ENCODE measurements at regions not wholly inside any gene's neighbourhood (a gene's known extent, or its start where the extent isn't known, plus 50 kb on each side); places are given as distances from the start of the nearest gene placed in this dataset.

DNA sequence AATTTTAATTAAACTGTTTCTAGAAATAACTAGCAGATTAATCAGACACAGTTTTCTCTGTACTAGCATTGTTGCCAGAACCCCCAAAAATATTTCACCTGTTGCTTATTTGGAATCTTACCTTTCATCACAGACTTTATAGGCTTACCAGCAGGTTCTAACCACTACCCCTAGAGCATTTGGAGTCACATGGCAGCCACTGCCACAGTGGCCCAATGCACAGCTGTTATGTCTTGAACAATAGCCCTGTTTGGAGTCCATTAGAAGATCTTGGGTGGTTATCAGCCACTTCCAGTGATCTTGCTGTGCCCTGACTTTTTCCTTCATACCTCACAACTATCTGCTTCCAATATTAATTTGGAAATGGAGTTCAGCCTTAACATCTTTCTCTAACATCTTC lies 186.2 kb upstream of the TANK start:
- Histone ChIP-seq H3K4me1 (ENCODE audit: control insufficient read depth in 2 of 2, insufficient read depth in 2 of 2, low read length in 2 of 2) (no peaks in the 10 kb centered on the region), H3K4me2 (replicated peaks; ENCODE audit: low read depth, low read length, poor library complexity, severe bottlenecking) (no peak overlapping the region), H3K27ac (ENCODE audit: low read length in 2 of 2) (no peak overlapping the region), H4K20me1 (ENCODE audit: control insufficient read depth, insufficient read depth, low read length, poor library complexity, severe bottlenecking) (no peaks in the 10 kb centered on the region), H3K4me3 (ENCODE audit: control extremely low read depth in 1 of 5, extremely low read depth in 1 of 5, insufficient read depth in 1 of 5, low read depth in 2 of 5, low read length in 4 of 5) (no peak overlapping the region), H3K36me3 (replicated peaks in 1 of 2; ENCODE audit: control extremely low read depth in 1 of 2, control insufficient read depth in 1 of 2, extremely low read depth in 1 of 2, insufficient read depth in 2 of 2, low read length in 1 of 2) (no peaks in the 10 kb centered on the region), H2AFZ (ENCODE audit: insufficient read depth, low read depth, low read length, poor library complexity, severe bottlenecking) (no peak overlapping the region), H3K79me2 (ENCODE audit: control insufficient read depth, insufficient read depth, low read length) (no peaks in the 10 kb centered on the region), H3K27me3 (replicated peaks in 1 of 4; ENCODE audit: control extremely low read depth in 1 of 4, control insufficient read depth in 3 of 4, insufficient read depth in 4 of 4, low read length in 3 of 4) (peaks cover 0 to 6% (median 0%) of the 10 kb centered on the region in 4 experiments), H3K9me3 (ENCODE audit: control extremely low read depth in 1 of 3, control insufficient read depth in 2 of 3, insufficient read depth in 1 of 3, low read length in 2 of 3) (peaks cover 0 to 1% (median 0%) of the 10 kb centered on the region in 3 donors), H3K9ac (ENCODE audit: low read length) (no peak overlapping the region)
- Mint-ChIP-seq H3K9me3 (ENCODE audit: insufficient read depth) (no peaks in the 10 kb centered on the region), H3K27me3 (peaks cover 15% of the 10 kb centered on the region), H3K4me3 (no peak overlapping the region), H3K27ac (no peak overlapping the region), H3K4me1 (no peaks in the 10 kb centered on the region)
- intact Hi-C loops (cut with micrococcal nuclease) = no loop called here
- DNase-seq (no peak), ATAC-seq (ENCODE audit: low read depth) (no peak)
- POLR2A ChIA-PET = no interaction called here
- TF ChIP-seq EZH2 (IDR thresholded peaks at IDR 0.05; ENCODE audit: borderline replicate concordance, insufficient read depth, low read depth, low read length, poor library complexity, severe bottlenecking) = no peak
- TF ChIP-seq, protein P1, sequence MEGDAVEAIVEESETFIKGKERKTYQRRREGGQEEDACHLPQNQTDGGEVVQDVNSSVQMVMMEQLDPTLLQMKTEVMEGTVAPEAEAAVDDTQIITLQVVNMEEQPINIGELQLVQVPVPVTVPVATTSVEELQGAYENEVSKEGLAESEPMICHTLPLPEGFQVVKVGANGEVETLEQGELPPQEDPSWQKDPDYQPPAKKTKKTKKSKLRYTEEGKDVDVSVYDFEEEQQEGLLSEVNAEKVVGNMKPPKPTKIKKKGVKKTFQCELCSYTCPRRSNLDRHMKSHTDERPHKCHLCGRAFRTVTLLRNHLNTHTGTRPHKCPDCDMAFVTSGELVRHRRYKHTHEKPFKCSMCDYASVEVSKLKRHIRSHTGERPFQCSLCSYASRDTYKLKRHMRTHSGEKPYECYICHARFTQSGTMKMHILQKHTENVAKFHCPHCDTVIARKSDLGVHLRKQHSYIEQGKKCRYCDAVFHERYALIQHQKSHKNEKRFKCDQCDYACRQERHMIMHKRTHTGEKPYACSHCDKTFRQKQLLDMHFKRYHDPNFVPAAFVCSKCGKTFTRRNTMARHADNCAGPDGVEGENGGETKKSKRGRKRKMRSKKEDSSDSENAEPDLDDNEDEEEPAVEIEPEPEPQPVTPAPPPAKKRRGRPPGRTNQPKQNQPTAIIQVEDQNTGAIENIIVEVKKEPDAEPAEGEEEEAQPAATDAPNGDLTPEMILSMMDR (IDR thresholded peaks at IDR 0.05) = no peak
- CTCF ChIA-PET = no interaction called here

DNA sequence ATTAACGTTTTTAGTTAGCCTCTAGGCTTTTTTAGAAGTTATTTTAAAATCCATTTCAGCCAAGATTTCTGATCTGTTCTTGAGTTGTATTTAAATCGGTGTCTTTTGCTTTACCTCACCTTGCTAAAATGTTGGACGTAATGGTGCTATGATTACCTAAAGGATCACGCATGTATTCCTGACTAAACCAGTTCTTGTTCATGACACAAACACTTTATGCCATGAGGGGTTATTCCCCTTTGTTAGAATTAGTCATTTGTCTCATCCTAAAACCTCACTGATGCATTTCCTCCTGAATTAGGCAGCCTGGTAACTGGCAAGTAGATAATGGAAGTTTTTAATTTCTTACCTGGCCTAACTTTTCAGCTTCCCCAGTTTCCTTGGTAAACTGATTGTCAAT lies 185.4 kb upstream of the TANK start:
- H3K4me1 ChIP-seq (ENCODE audit: control insufficient read depth in 2 of 2, insufficient read depth in 2 of 2, low read length in 2 of 2) = no peaks in the 10 kb centered on the region
- no peak overlapping the region for H3K4me3 ChIP-seq (ENCODE audit: control extremely low read depth in 1 of 5, extremely low read depth in 1 of 5, insufficient read depth in 1 of 5, low read depth in 2 of 5, low read length in 4 of 5)
- no peak overlapping the region for H3K27ac ChIP-seq (ENCODE audit: low read length in 2 of 2)
- Mint-ChIP-seq H3K4me3 (no peak overlapping the region), H3K27ac (no peak overlapping the region), H3K27me3 (peaks cover 16% of the 10 kb centered on the region), H3K4me1 (no peaks in the 10 kb centered on the region), H3K9me3 (ENCODE audit: insufficient read depth) (no peaks in the 10 kb centered on the region)
- H3K79me2 ChIP-seq (ENCODE audit: control insufficient read depth, insufficient read depth, low read length) = no peaks in the 10 kb centered on the region
- no peak overlapping the region for H3K9ac ChIP-seq (ENCODE audit: low read length)
- H2AFZ ChIP-seq (ENCODE audit: insufficient read depth, low read depth, low read length, poor library complexity, severe bottlenecking) = no peak overlapping the region
- ChIA-PET CTCF (interaction anchor here (0.5 kb wide), 1 partner anchor 15 kb away, joined by 7 read pairs; no protein-coding TSS in a partner anchor), POLR2A (no interaction called here)
- intact Hi-C loops (cut with micrococcal nuclease) = no loop called here
- H3K27me3 ChIP-seq (replicated peaks in 1 of 4; ENCODE audit: control extremely low read depth in 1 of 4, control insufficient read depth in 3 of 4, insufficient read depth in 4 of 4, low read length in 3 of 4) = peaks cover 0 to 6% (median 0%) of the 10 kb centered on the region in 4 experiments
- peaks cover 0 to 1% (median 0%) of the 10 kb centered on the region in 3 donors for H3K9me3 ChIP-seq (ENCODE audit: control extremely low read depth in 1 of 3, control insufficient read depth in 2 of 3, insufficient read depth in 1 of 3, low read length in 2 of 3)
- ATAC-seq (ENCODE audit: low read depth) (no peak), DNase-seq (no peak)
- TF ChIP-seq, protein P1 (IDR thresholded peaks at IDR 0.05) = no peak
- TF ChIP-seq EZH2 (IDR thresholded peaks at IDR 0.05; ENCODE audit: borderline replicate concordance, insufficient read depth, low read depth, low read length, poor library complexity, severe bottlenecking) = no peak
- H3K4me2 ChIP-seq (replicated peaks; ENCODE audit: low read depth, low read length, poor library complexity, severe bottlenecking) = no peak overlapping the region
- no CpG with 5 or more reads among the region's 4 CpGs for WGBS (ENCODE audit: insufficient coverage)
- H3K36me3 ChIP-seq (replicated peaks in 1 of 2; ENCODE audit: control extremely low read depth in 1 of 2, control insufficient read depth in 1 of 2, extremely low read depth in 1 of 2, insufficient read depth in 2 of 2, low read length in 1 of 2) = no peaks in the 10 kb centered on the region
- H4K20me1 ChIP-seq (ENCODE audit: control insufficient read depth, insufficient read depth, low read length, poor library complexity, severe bottlenecking) = no peaks in the 10 kb centered on the region

Measured in B cell (primary cell).